ENCODE measurements at regions not wholly inside any gene's neighbourhood (a gene's known extent, or its start where the extent isn't known, plus 50 kb on each side); places are given as distances from the start of the nearest gene placed in this dataset.

- no peak overlapping the region for H3K27ac Mint-ChIP-seq
- H3K4me1 Mint-ChIP-seq (ENCODE audit: low read depth), result no peaks in the 10 kb centered on the region
- no peaks in the 10 kb centered on the region for H3K36me3 Mint-ChIP-seq (ENCODE audit: low read depth)
- no peaks in the 10 kb centered on the region for H3K9me3 Mint-ChIP-seq
- no peaks in the 10 kb centered on the region for H3K27me3 Mint-ChIP-seq (ENCODE audit: low read depth)
- no peak for DNase-seq (ENCODE audit: low spot score)
- no peak overlapping the region for H3K4me3 Mint-ChIP-seq
Measured at GRCh38 chrX:42472727-42473126, 305.2 kb downstream of the PPP1R2C start.

GRCh38 chrX:42466332-42467046 is 311.5 kb downstream of the PPP1R2C start:
- Mint-ChIP-seq H3K36me3 (ENCODE audit: low read depth) (no peaks in the 10 kb centered on the region), H3K9me3 (no peaks in the 10 kb centered on the region), H3K27me3 (ENCODE audit: low read depth) (no peaks in the 10 kb centered on the region), H3K4me3 (no peak overlapping the region), H3K27ac (no peak overlapping the region), H3K4me1 (ENCODE audit: low read depth) (no peaks in the 10 kb centered on the region)
- DNase-seq (ENCODE audit: low spot score), result no peak

- Mint-ChIP-seq H3K36me3 (ENCODE audit: low read depth) (no peaks in the 10 kb centered on the region), H3K27ac (no peak overlapping the region), H3K9me3 (no peaks in the 10 kb centered on the region), H3K27me3 (ENCODE audit: low read depth) (no peaks in the 10 kb centered on the region), H3K4me3 (no peak overlapping the region), H3K4me1 (ENCODE audit: low read depth) (no peaks in the 10 kb centered on the region)
- DNase-seq (ENCODE audit: low spot score), result no peak
Measured at GRCh38 chrX:42465821-42466220, 312.1 kb downstream of the PPP1R2C start.

GRCh38 chrX:42463706-42464490 is 314.1 kb downstream of the PPP1R2C start:
- no peak for DNase-seq (ENCODE audit: low spot score)
- H3K9me3 Mint-ChIP-seq, result no peaks in the 10 kb centered on the region
- H3K4me3 Mint-ChIP-seq, result no peak overlapping the region
- no peaks in the 10 kb centered on the region for H3K27me3 Mint-ChIP-seq (ENCODE audit: low read depth)
- no peak overlapping the region for H3K27ac Mint-ChIP-seq
- H3K4me1 Mint-ChIP-seq (ENCODE audit: low read depth), result no peaks in the 10 kb centered on the region
- H3K36me3 Mint-ChIP-seq (ENCODE audit: low read depth), result no peaks in the 10 kb centered on the region

DNA sequence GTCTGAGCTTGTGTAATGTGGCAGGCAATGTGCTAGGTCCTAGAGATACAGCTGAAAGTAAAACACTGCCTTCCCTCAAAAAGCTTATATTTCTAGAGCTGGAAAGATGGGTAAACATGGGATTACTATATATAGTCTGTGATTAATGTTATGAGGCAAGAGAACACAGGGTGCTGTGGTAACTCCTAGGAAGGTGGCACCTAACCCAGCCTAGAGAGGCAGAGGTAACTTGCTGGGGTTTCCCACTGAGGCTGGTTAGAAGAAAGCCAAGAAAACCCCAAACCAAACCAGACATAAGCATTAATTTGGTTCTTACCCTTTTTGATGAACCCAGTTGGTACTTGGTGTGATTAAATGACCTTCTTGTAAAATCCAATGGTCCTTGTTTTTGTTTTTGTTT is 315.0 kb downstream of the PPP1R2C start:
- Mint-ChIP-seq H3K4me3 (no peak overlapping the region), H3K27me3 (ENCODE audit: low read depth) (no peaks in the 10 kb centered on the region), H3K36me3 (ENCODE audit: low read depth) (no peaks in the 10 kb centered on the region), H3K27ac (no peak overlapping the region), H3K9me3 (no peaks in the 10 kb centered on the region), H3K4me1 (ENCODE audit: low read depth) (no peaks in the 10 kb centered on the region)
- no peak for DNase-seq (ENCODE audit: low spot score)

- no peak for DNase-seq (ENCODE audit: low spot score)
- H3K27me3 Mint-ChIP-seq (ENCODE audit: low read depth), result no peaks in the 10 kb centered on the region
- no peak overlapping the region for H3K27ac Mint-ChIP-seq
- no peaks in the 10 kb centered on the region for H3K36me3 Mint-ChIP-seq (ENCODE audit: low read depth)
- no peak overlapping the region for H3K4me3 Mint-ChIP-seq
- H3K9me3 Mint-ChIP-seq, result no peaks in the 10 kb centered on the region
- no peaks in the 10 kb centered on the region for H3K4me1 Mint-ChIP-seq (ENCODE audit: low read depth)
Measured at GRCh38 chrX:42460706-42461105, 317.3 kb downstream of the PPP1R2C start.

DNA sequence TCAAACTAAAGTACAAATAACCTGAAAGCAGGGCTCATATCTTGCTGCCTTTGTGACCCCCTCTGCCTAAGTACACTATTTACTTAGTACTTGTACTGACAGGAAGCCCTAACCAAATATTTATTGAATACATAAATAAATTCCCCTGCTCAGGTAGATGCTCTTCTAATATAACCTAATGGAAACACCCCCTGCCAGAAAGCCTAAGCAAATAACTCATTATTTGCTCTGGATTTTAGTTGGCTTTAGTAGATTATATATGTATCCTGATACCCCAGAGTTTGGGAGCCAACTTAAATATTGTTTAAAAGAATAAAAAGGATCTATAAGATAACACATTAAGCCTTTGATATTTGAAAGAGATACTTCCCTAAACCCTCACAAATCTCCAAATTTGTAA is 318.2 kb downstream of the PPP1R2C start:
- no peaks in the 10 kb centered on the region for H3K36me3 Mint-ChIP-seq (ENCODE audit: low read depth)
- H3K9me3 Mint-ChIP-seq, result no peaks in the 10 kb centered on the region
- no peak overlapping the region for H3K27ac Mint-ChIP-seq
- no peaks in the 10 kb centered on the region for H3K4me1 Mint-ChIP-seq (ENCODE audit: low read depth)
- no peak overlapping the region for H3K4me3 Mint-ChIP-seq
- no peaks in the 10 kb centered on the region for H3K27me3 Mint-ChIP-seq (ENCODE audit: low read depth)
- no peak for DNase-seq (ENCODE audit: low spot score)

DNA sequence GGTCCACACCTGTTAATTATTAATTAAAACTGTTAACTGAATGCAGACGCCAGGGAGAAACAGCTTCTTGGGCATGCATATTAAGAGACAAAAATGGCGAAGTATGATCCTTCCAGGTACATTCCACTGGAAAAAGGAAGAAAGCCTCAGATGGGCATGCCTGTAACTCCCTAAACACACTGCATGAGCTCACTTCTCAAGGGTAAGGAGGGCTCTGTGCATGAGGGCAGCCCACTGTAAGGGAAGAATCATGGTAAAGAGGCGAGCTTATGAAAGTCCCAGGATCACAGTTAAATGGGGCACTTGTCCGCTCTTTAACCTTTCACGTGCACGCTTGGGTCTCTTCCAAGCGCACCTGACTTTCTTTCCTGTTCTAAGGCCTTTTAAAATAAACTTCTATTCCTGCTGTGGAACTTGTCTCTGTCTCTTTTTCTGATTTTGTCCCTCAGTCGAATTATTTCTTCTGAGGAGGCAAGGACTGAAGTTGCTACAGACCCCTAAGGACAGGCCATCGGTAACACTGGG is 321.7 kb downstream of the PPP1R2C start:
- H3K36me3 Mint-ChIP-seq (ENCODE audit: low read depth), result no peaks in the 10 kb centered on the region
- no peak overlapping the region for H3K4me3 Mint-ChIP-seq
- H3K27ac Mint-ChIP-seq, result no peak overlapping the region
- no peaks in the 10 kb centered on the region for H3K4me1 Mint-ChIP-seq (ENCODE audit: low read depth)
- DNase-seq (ENCODE audit: low spot score), result no peak
- no peaks in the 10 kb centered on the region for H3K9me3 Mint-ChIP-seq
- H3K27me3 Mint-ChIP-seq (ENCODE audit: low read depth), result no peaks in the 10 kb centered on the region

- Mint-ChIP-seq H3K27ac (no peak overlapping the region), H3K4me1 (ENCODE audit: low read depth) (no peaks in the 10 kb centered on the region), H3K27me3 (ENCODE audit: low read depth) (no peaks in the 10 kb centered on the region), H3K4me3 (no peak overlapping the region), H3K36me3 (ENCODE audit: low read depth) (no peaks in the 10 kb centered on the region), H3K9me3 (no peaks in the 10 kb centered on the region)
- DNase-seq (ENCODE audit: low spot score), result no peak
Measured at GRCh38 chrX:42450228-42450627, 327.7 kb downstream of the PPP1R2C start.

GRCh38 chrX:42443267-42443666 is 334.7 kb downstream of the PPP1R2C start:
- H3K27ac Mint-ChIP-seq, result no peak overlapping the region
- H3K36me3 Mint-ChIP-seq (ENCODE audit: low read depth), result no peaks in the 10 kb centered on the region
- no peaks in the 10 kb centered on the region for H3K27me3 Mint-ChIP-seq (ENCODE audit: low read depth)
- no peak overlapping the region for H3K4me3 Mint-ChIP-seq
- peaks cover 4% of the 10 kb centered on the region for H3K9me3 Mint-ChIP-seq
- H3K4me1 Mint-ChIP-seq (ENCODE audit: low read depth), result peaks cover under 1% of the 10 kb centered on the region
- no peak for DNase-seq (ENCODE audit: low spot score)

DNA sequence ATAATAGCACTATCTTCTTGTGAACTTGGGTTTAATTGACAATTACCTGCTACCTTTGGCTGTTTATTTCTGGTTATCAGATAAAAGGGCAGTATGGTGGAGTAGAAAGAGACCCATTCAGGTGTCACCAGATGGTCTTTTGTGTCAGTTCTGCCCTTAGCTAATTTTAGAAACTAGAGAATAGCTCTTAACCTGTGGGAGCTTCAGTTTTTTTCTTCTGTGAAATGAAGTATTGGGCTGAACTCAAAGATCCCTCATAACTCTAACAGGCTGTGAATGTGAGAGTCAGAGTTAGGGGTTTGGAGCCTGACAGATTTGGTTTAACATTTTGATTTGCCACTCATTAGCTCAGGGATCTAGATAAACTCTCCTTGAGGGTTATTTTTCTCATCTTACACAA is 335.2 kb downstream of the PPP1R2C start:
- H3K4me3 Mint-ChIP-seq, result no peak overlapping the region
- peaks cover 3% of the 10 kb centered on the region for H3K4me1 Mint-ChIP-seq (ENCODE audit: low read depth)
- H3K36me3 Mint-ChIP-seq (ENCODE audit: low read depth), result no peaks in the 10 kb centered on the region
- H3K9me3 Mint-ChIP-seq, result peaks cover 4% of the 10 kb centered on the region
- no peak overlapping the region for H3K27ac Mint-ChIP-seq
- DNase-seq (ENCODE audit: low spot score), result no peak
- H3K27me3 Mint-ChIP-seq (ENCODE audit: low read depth), result no peaks in the 10 kb centered on the region

GRCh38 chrX:42437211-42437610 is 340.8 kb downstream of the PPP1R2C start:
- Mint-ChIP-seq H3K9me3 (peaks cover 4% of the 10 kb centered on the region), H3K36me3 (ENCODE audit: low read depth) (no peaks in the 10 kb centered on the region), H3K4me1 (ENCODE audit: low read depth) (peaks cover 11% of the 10 kb centered on the region), H3K27me3 (ENCODE audit: low read depth) (no peaks in the 10 kb centered on the region), H3K27ac (no peak overlapping the region), H3K4me3 (no peak overlapping the region)
- no peak for DNase-seq (ENCODE audit: low spot score)

DNA sequence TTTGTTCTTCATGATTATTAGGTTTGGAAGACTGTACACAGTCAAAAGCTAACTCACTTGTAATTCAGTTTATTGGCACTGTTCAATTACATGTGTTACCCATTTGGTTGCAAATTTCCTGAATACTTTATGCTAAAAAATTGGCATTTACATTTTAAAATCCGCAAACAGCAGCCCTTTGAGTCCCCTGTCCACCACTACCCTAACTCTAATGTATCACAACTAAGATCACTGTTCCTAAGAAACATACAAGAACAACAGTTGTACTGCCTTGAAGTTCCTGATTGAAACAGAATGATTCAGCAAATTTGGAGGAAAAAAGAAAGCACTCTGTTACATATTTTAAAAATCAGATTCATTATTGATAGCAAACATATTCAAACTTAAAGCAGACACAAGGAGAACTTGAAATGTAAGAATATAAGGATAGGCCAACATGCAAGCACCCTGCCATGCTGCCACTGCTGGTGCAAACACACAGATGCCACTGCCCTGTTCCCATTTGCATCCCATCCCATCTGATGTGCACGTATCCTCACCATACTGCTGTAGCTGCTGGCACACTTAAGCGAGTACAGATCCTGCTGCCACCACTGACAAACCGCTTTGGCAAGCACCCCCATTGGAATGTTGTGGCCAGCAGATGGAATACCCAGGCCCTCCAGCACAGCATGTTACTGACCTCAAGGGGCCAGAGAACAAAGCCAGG is 343.4 kb downstream of the PPP1R2C start:
- H3K27ac Mint-ChIP-seq, result no peak overlapping the region
- peaks cover 11% of the 10 kb centered on the region for H3K4me1 Mint-ChIP-seq (ENCODE audit: low read depth)
- no peaks in the 10 kb centered on the region for H3K36me3 Mint-ChIP-seq (ENCODE audit: low read depth)
- no peak overlapping the region for H3K4me3 Mint-ChIP-seq
- DNase-seq (ENCODE audit: low spot score), result no peak
- H3K27me3 Mint-ChIP-seq (ENCODE audit: low read depth), result no peaks in the 10 kb centered on the region
- H3K9me3 Mint-ChIP-seq, result peaks cover 4% of the 10 kb centered on the region

GRCh38 chrX:42432552-42432951 is 345.4 kb downstream of the PPP1R2C start:
- DNase-seq (ENCODE audit: low spot score), result no peak
- Mint-ChIP-seq H3K27ac (no peak overlapping the region), H3K4me3 (no peak overlapping the region), H3K9me3 (peaks cover 4% of the 10 kb centered on the region), H3K4me1 (ENCODE audit: low read depth) (peaks cover 6% of the 10 kb centered on the region), H3K27me3 (ENCODE audit: low read depth) (no peaks in the 10 kb centered on the region), H3K36me3 (ENCODE audit: low read depth) (no peaks in the 10 kb centered on the region)

All from T-helper 2 cell treated with Interferon-gamma antibody and Interleukin-4, amounts not matched to agents 5 μg/mL and 100 μg/mL, for 36 hours (primary cell).